NCI-H748 (cell line): ENCODE measurements at regions not wholly inside any gene's neighbourhood (a gene's known extent, or its start where the extent isn't known, plus 50 kb on each side); places are given as distances from the start of the nearest gene placed in this dataset.

Source experiments
- DNase-seq: peaks from one replicate; lab custom pipeline; 2025; ENCODE audit not compliant: unreplicated experiment; lab: John Stamatoyannopoulos, UW

- DNase-seq, result no peak
Observed at GRCh38 chr7:40966693-40967092, 736.2 kb downstream of the INHBA start.

DNA sequence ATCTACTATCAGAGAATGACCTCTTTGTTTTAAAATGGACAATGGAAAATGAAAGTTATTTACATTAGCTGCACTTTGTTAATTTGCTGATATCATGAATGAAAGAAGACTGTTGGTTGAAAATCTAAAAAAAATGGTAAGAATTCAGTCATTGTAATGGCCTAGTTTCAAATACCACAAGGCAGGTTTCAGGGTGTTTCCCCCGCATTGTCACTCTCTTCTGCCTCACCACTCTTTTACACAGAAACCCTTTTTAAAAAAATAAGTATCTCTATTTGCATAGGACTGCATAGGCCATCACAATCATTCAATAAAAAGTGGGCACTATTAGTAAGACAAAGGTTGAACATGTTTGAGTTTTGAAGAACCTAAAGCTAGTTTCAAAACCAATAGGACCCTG is 737.1 kb downstream of the INHBA start:
- no peak for DNase-seq

DNA sequence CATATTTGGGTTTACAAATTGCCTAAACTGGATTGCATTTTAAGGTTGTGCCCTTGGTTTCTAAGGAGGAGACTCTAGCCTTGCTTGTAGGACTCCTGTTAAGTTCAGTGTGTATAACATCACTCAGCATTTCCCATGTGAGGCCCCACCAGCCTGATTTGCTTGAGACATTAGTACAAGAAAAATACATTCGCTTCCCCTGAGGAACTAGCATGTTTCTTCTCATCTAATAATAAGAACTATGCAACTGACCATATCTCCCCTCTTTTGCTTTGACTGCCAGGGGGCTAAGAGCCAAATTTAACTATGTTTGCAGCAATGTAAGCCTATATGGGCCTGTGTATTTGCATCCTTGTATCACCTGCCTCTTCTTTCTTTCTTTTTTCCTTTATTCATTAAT is 737.9 kb downstream of the INHBA start:
- no peak for DNase-seq

GRCh38 chr7:40964610-40965009 is 738.3 kb downstream of the INHBA start:
- DNase-seq, result no peak

GRCh38 chr7:40959955-40960354 is 742.9 kb downstream of the INHBA start:
- no peak for DNase-seq

- no peak for DNase-seq
Observed at GRCh38 chr7:40948239-40948638, 754.7 kb downstream of the INHBA start.

DNA sequence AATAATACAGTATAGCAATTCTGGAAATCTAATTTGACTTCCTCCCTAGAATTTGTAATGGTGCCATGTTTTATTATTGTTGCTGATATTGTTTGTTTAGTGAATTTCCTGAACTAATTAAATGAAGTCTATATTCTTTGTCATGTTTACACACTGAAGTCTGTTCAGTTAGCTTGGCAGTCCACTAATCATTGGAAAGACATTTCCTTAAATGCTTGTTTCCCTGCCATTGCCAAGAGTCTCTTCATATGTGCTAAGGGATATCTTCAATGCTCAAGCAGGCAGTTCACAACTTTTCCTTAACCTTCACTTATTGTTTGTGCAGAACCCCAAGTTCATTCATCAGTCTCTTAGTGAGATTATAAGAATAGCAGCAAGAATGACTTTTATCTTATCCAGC is 755.3 kb downstream of the INHBA start:
- no peak for DNase-seq

DNA sequence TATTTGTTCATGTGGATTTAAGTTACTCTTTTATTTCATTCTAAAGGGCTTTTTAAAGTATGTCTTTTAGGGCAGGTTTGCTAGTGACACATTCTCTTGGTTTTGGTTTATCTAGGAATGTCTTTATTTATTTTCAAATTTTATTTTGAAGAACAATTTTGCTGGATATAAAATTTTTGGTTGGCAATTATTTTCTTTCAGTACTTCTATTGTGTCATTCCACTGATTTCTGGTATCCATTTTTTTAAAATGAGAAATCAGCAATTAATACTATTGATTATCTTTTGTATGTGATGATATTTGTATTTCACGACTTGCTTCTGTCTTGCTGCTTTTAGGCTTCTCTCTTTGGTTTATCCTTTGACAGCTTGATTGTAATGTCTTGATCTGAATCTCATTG is 756.3 kb downstream of the INHBA start:
- no peak for DNase-seq

- no peak for DNase-seq
Observed at GRCh38 chr7:40945788-40946187, 757.1 kb downstream of the INHBA start.

- DNase-seq, result no peak
Observed at GRCh38 chr7:40944981-40945585, 757.8 kb downstream of the INHBA start.

DNA sequence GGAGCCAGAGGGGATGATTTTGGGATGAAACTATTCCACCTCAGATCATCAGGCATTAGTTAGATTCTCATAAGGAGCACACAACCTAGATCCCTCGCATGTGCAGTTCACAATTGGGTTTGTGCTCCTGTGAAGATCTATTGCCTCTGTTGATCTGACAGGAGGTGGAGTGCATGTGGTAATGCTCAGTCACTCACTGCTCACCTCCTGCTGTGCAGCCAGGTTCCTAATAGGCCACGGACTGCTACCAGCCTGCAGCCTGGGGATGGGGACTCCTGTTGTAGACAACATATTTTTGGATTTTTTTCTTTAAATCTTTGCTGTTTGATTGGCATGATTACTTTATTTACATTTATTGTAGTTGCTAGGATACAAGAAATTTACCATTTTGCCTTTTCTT is 765.0 kb downstream of the INHBA start:
- DNase-seq, result no peak

DNA sequence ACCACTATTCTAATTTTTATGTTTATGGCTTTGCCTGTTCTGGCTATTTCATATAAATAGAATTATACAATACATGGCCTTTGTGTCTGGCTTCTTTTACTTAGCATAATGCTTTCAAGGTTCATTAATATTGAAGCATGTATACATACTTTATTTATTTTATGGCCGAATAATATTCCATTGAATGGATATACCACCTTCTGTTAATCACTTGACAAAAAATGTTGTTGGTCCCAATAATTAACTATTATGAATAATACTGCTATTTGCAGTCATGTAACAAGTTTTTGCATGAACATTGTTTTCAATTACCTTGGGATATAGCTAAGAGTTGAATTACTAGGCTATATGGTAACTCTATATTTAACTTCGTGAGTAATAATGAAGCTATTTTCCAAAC is 767.5 kb downstream of the INHBA start:
- DNase-seq, result no peak

- no peak for DNase-seq
Observed at GRCh38 chr7:40923626-40924025, 779.3 kb downstream of the INHBA start.

DNA sequence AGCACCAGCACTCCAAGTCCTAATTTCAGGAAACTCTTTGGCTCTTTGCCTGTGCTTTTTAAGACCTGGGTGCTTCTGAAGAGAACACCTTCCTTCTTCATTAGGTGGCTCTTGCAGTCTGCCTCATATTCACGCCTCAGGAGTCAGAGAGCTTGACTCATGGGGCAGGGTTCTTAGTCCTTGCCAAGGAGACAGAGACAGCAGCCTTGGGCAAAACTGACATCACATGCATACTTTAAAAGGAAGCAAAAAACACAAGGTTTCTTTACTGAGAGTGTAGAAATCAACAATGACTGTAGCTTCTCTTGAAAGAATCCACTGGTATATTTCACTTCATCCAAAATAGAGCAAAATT is 780.6 kb downstream of the INHBA start:
- no peak for DNase-seq

DNA sequence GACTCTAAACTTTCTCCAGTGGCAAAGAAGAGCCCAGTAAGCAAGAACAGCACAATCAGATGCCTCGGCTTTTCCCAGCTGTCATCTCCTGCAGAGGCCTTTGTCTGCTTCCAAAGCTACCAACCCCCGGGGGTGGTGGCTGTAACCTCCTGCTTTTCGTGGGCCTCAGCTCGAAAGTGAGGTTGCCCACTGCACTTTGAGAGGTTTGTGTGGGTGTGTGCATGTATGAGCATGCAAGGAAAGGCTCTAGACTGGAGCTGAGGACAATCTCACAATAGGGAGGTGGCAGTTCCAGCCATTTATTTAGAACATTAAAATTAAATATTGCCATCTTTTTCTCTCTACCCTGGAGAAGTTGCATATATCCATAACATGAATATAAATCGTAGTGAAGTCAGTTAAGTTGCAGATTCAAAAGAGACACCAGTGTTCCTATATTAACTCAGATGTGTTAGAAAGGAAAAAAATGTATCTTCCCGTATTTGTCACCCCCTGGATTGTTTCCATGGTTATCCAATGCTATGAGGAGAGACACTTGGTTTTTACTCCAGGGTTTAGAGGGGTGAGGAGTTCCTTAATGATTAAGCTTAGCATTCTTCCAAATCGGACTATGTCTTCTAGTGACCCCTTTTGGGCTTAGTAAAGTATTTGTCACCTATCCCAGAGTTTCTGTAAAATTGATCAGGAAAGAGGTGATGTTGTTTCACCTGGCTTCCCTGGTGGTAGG is 781.1 kb downstream of the INHBA start:
- no peak for DNase-seq

DNA sequence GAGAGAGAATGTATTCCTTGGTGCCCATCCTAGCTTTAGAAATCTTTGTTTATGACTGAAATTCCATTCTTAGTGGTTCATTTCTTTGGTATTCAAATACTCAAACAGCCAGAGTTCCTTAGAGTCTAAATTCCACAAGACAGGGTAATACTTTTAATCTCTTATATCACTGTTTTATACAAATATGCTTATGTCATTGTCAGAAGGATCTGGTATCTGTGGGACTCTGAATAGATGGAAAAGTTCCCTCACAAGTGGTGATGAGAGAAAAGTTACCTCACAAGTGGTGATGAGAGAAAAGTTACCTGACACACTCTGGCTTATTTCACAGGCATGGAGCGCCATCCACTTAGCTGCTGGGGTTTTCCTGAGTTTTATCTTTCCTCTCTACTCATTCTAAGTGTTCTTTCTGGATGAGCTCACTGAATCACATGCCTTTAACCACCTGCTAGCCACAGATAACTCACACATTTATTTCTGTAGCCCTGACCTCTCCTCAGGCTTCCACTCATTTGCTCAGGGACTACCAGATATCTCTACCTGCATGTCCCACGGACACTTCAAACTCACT is 784.0 kb downstream of the SUGCT start:
- DNase-seq, result no peak

GRCh38 chr7:40916813-40917212 is 782.0 kb downstream of the SUGCT start:
- no peak for DNase-seq

GRCh38 chr7:40915071-40915470 is 780.3 kb downstream of the SUGCT start:
- no peak for DNase-seq
